H1 (cell line): ENCODE measurements at regions not wholly inside any gene's neighbourhood (a gene's known extent, or its start where the extent isn't known, plus 50 kb on each side); places are given as distances from the start of the nearest gene placed in this dataset.

ENCODE experiments used
- CTCF ChIA-PET: fragments of 300-600 bp; sonication (Branson Sonifier 250); formaldehyde crosslinking; loops from one replicate; lab custom pipeline; 2021; ENCODE audit not compliant: partially characterized antibody; lab: Charles Lee
- POLR2A ChIA-PET: fragments of 300-600 bp; sonication (Branson Sonifier 250); formaldehyde crosslinking; loops from one replicate; lab custom pipeline; 2021; ENCODE audit warnings: inconsistent platforms; ENCODE audit not compliant: partially characterized antibody; lab: Charles Lee
- DNase-seq, 2 experiments: peaks; one replicate each; pipeline versions ENCODE4 v3.0.0 to v3.0.0-alpha.2; 2010 to 2022; ENCODE audit warnings: low spot score in 2 of 2, low read depth in 1 of 2, mixed read lengths in 1 of 2
- FAIRE-seq: peaks from 2 replicates; lab custom pipeline; 2011; peaks lifted over from hg19 to GRCh38; lab: Jason Lieb, UNC
- H2AFZ ChIP-seq: 2 replicates; pipeline ENCODE4 v1.8.1; 2012; ENCODE audit warnings: low read length, inconsistent platforms
- H2AK5ac ChIP-seq: 2 replicates; pipeline ENCODE4 v1.6.1; 2013; ENCODE audit warnings: low read depth, low read length
- H2BK120ac ChIP-seq: replicated peaks from 2 replicates; pipeline ENCODE3; 2013; ENCODE audit warnings: low read depth, low read length, inconsistent platforms
- H2BK12ac ChIP-seq: 2 replicates; pipeline ENCODE4 v1.6.1; 2013; ENCODE audit warnings: low read depth, low read length
- H2BK15ac ChIP-seq: 2 replicates; pipeline ENCODE4 v1.6.1; 2013; ENCODE audit warnings: low read length
- H2BK20ac ChIP-seq: 2 replicates; pipeline ENCODE4 v1.6.1; 2013; ENCODE audit warnings: low read length
- H2BK5ac ChIP-seq: 2 replicates; pipeline ENCODE4 v1.6.1; 2013; ENCODE audit warnings: low read depth, low read length
- H3K14ac ChIP-seq: 2 replicates; pipeline ENCODE4 v1.6.1; 2013; ENCODE audit warnings: inconsistent platforms; ENCODE audit not compliant: insufficient read length
- H3K18ac ChIP-seq: 2 replicates; pipeline ENCODE4 v1.6.1; 2013; ENCODE audit warnings: low read length; ENCODE audit errors: extremely low read depth
- H3K23ac ChIP-seq: 2 replicates; pipeline ENCODE4 v1.6.1; 2013; ENCODE audit warnings: inconsistent platforms; ENCODE audit not compliant: insufficient read length
- H3K23me2 ChIP-seq: 2 replicates; pipeline ENCODE4 v1.6.1; 2013; ENCODE audit warnings: low read depth, low read length
- H3K27ac ChIP-seq: 2 replicates; pipeline ENCODE4 v1.6.1; 2011; ENCODE audit warnings: low read depth, low read length, inconsistent platforms
- H3K27me3 ChIP-seq, 4 experiments: replicated peaks in 1 of 4; 1 replicate in 1 of 4; 2 replicates in 3 of 4; pipeline versions ENCODE4 v1.6.1 to v1.8.1; 2011 to 2013; ENCODE audit warnings: low read length in 3 of 4, mild to moderate bottlenecking in 3 of 4, inconsistent platforms in 2 of 4, mixed read lengths in 2 of 4, moderate library complexity in 1 of 4; ENCODE audit not compliant: control insufficient read depth in 3 of 4, insufficient read depth in 3 of 4; ENCODE audit errors: extremely low read depth in 1 of 4
- H3K36me3 ChIP-seq, 4 experiments: 2 replicates each; pipeline versions ENCODE4 v1.6.1 to v1.8.1; 2011 to 2013; ENCODE audit warnings: mild to moderate bottlenecking in 4 of 4, low read length in 3 of 4, moderate library complexity in 2 of 4, control low read depth in 1 of 4, inconsistent platforms in 1 of 4; ENCODE audit not compliant: insufficient read depth in 4 of 4, control insufficient read depth in 2 of 4
- H3K4ac ChIP-seq: replicated peaks from 2 replicates; pipeline ENCODE3; 2013; ENCODE audit warnings: low read length, low read depth, mixed read lengths, inconsistent platforms; ENCODE audit not compliant: insufficient read length
- H3K4me1 ChIP-seq, 4 experiments: replicated peaks in 1 of 4; 1 replicate in 1 of 4; 2 replicates in 3 of 4; pipeline versions ENCODE4 v1.6.1 to v1.8.1; 2011 to 2013; ENCODE audit warnings: low read length in 3 of 4, inconsistent platforms in 2 of 4, mixed read lengths in 1 of 4; ENCODE audit not compliant: insufficient read depth in 4 of 4, control insufficient read depth in 3 of 4
- H3K4me2 ChIP-seq, 2 experiments: 2 replicates each; pipeline versions ENCODE4 v1.6.1 to v1.8.1; 2011 to 2013; ENCODE audit warnings: low read depth in 2 of 2, low read length in 2 of 2, control low read depth in 1 of 2, inconsistent platforms in 1 of 2, mild to moderate bottlenecking in 1 of 2; ENCODE audit not compliant: insufficient read depth in 1 of 2
- H3K4me3 ChIP-seq, 4 experiments: fragments of 200-600, 300-600 bp in 1 of 4; sonication (generic), shearing (Covaris generic), sonication (Bioruptor Twin) in 1 of 4; 2 replicates each; pipeline versions ENCODE4 v1.5.1 to v1.8.1; 2011 to 2016; ENCODE audit warnings: low read length in 4 of 4, low read depth in 3 of 4, control low read depth in 2 of 4, inconsistent platforms in 2 of 4, mild to moderate bottlenecking in 2 of 4, mixed read lengths in 1 of 4, moderate library complexity in 1 of 4; ENCODE audit not compliant: insufficient read depth in 2 of 4; ENCODE audit errors: extremely low read depth in 1 of 4
- H3K56ac ChIP-seq: replicated peaks from 2 replicates; pipeline ENCODE3; 2013; ENCODE audit warnings: low read depth, mild to moderate bottlenecking, mixed read lengths, low read length, inconsistent platforms; ENCODE audit not compliant: insufficient read length
- H3K79me1 ChIP-seq: 2 replicates; pipeline ENCODE4 v1.6.1; 2013; ENCODE audit warnings: low read depth, low read length, control low read depth
- H3K79me2 ChIP-seq, 2 experiments: 2 replicates each; pipeline versions ENCODE4 v1.6.1 to v1.8.1; 2012 to 2013; ENCODE audit warnings: low read length in 2 of 2, mild to moderate bottlenecking in 2 of 2, inconsistent platforms in 1 of 2; ENCODE audit not compliant: insufficient read depth in 2 of 2, control insufficient read depth in 1 of 2
- H3K9ac ChIP-seq, 4 experiments: replicated peaks in 1 of 4; 1 replicate in 1 of 4; 2 replicates in 3 of 4; pipeline versions ENCODE4 v1.6.1 to v1.8.1; 2011 to 2013; ENCODE audit warnings: low read depth in 3 of 4, low read length in 3 of 4, control low read depth in 2 of 4, mild to moderate bottlenecking in 2 of 4, moderate library complexity in 2 of 4, inconsistent platforms in 1 of 4; ENCODE audit errors: extremely low read depth in 1 of 4
- H3K9me3 ChIP-seq, 2 experiments: 2 replicates each; pipeline versions ENCODE4 v1.6.1 to v1.8.1; 2012 to 2013; ENCODE audit warnings: mild to moderate bottlenecking in 2 of 2, moderate library complexity in 2 of 2, control low read depth in 1 of 2, inconsistent platforms in 1 of 2, low read depth in 1 of 2, low read length in 1 of 2, mixed read lengths in 1 of 2; ENCODE audit not compliant: insufficient read depth in 2 of 2
- H4K20me1 ChIP-seq, 2 experiments: replicated peaks in 1 of 2; 2 replicates each; pipeline versions ENCODE3 to v1.8.1; 2011 to 2013; ENCODE audit warnings: inconsistent platforms in 2 of 2, low read length in 2 of 2, mild to moderate bottlenecking in 1 of 2; ENCODE audit not compliant: insufficient read depth in 2 of 2, control insufficient read depth in 1 of 2
- H4K5ac ChIP-seq: 2 replicates; pipeline ENCODE4 v1.6.1; 2013; ENCODE audit warnings: low read length, low read depth, mixed read lengths, inconsistent platforms; ENCODE audit not compliant: insufficient read length
- H4K8ac ChIP-seq: 2 replicates; pipeline ENCODE4 v1.8.0; 2013; ENCODE audit warnings: mild to moderate bottlenecking, moderate library complexity, low read length, inconsistent platforms; ENCODE audit not compliant: insufficient read depth; ENCODE audit errors: extremely low read depth
- H4K91ac ChIP-seq: replicated peaks from 2 replicates; pipeline ENCODE3; 2013; ENCODE audit warnings: low read length, mixed read lengths, inconsistent platforms; ENCODE audit not compliant: insufficient read length
- WGBS, 2 experiments: shearing (Covaris generic) in 1 of 2; methylation state at CpG; one replicate each; pipeline versions ENCODE4 v1.1.6 to v1.1.7; 2013 to 2015; ENCODE audit warnings: low lambda C conversion rate in 2 of 2, mixed read lengths in 2 of 2, inconsistent platforms in 1 of 2, low coverage in 1 of 2, missing lambda C conversion rate in 1 of 2; ENCODE audit not compliant: insufficient replicate concordance in 2 of 2, insufficient coverage in 1 of 2, insufficient read length in 1 of 2; ENCODE audit errors: extremely low coverage in 1 of 2, missing lambda C conversion rate in 1 of 2; 5-methylcytosine and 5-hydroxymethylcytosine counted together
- TF ChIP-seq, protein P1 (sequence below): fragments of 300-600 bp; sonication (generic); IDR thresholded peaks from 2 replicates; pipeline ENCODE4 v1.7.1; 2012; ENCODE audit warnings: low read length, moderate library complexity, mild to moderate bottlenecking, inconsistent platforms; ENCODE audit not compliant: insufficient replicate concordance

GRCh38 chr11:97617031-97617430 is 1227.2 kb downstream of the JRKL start:
- H3K9me3 ChIP-seq: peaks cover 3% of the 10 kb centered on the region in 2 experiments; a peak in 1 of 4 replicates
- ChIA-PET CTCF (no interaction called here), POLR2A (no interaction called here)
- H3K18ac ChIP-seq: no peak overlapping the region
- no peak overlapping the region for H2AFZ ChIP-seq
- H3K56ac ChIP-seq: no peak overlapping the region
- H3K9ac ChIP-seq: no peak overlapping the region
- H3K4ac ChIP-seq: no peak overlapping the region
- H2BK120ac ChIP-seq: no peak overlapping the region
- H3K27ac ChIP-seq: no peak overlapping the region
- FAIRE-seq (no peak), DNase-seq (no peak)
- H3K14ac ChIP-seq: no peak overlapping the region
- no peak overlapping the region for H4K8ac ChIP-seq
- no peak overlapping the region for H2BK12ac ChIP-seq
- H3K4me3 ChIP-seq: no peak overlapping the region
- no peak overlapping the region for H4K91ac ChIP-seq
- no peaks in the 10 kb centered on the region for H3K79me1 ChIP-seq
- no peaks in the 10 kb centered on the region for H4K20me1 ChIP-seq
- no peaks in the 10 kb centered on the region for H3K4me1 ChIP-seq
- H2BK5ac ChIP-seq: no peak overlapping the region
- no peak overlapping the region for H2BK20ac ChIP-seq
- H3K36me3 ChIP-seq: no peaks in the 10 kb centered on the region
- no peak overlapping the region for H4K5ac ChIP-seq
- no peak overlapping the region for H2BK15ac ChIP-seq
- H3K79me2 ChIP-seq: no peaks in the 10 kb centered on the region
- no peak overlapping the region for H2AK5ac ChIP-seq
- no peaks in the 10 kb centered on the region for H3K27me3 ChIP-seq
- no peak overlapping the region for H3K4me2 ChIP-seq
- H3K23me2 ChIP-seq: no peaks in the 10 kb centered on the region
- no peak overlapping the region for H3K23ac ChIP-seq
- 93% methylated on average over 3 of the region's 3 CpGs; no CpG with 5 or more reads in 1 of the 2 experiments for WGBS, 2 experiments
- TF ChIP-seq, protein P1, sequence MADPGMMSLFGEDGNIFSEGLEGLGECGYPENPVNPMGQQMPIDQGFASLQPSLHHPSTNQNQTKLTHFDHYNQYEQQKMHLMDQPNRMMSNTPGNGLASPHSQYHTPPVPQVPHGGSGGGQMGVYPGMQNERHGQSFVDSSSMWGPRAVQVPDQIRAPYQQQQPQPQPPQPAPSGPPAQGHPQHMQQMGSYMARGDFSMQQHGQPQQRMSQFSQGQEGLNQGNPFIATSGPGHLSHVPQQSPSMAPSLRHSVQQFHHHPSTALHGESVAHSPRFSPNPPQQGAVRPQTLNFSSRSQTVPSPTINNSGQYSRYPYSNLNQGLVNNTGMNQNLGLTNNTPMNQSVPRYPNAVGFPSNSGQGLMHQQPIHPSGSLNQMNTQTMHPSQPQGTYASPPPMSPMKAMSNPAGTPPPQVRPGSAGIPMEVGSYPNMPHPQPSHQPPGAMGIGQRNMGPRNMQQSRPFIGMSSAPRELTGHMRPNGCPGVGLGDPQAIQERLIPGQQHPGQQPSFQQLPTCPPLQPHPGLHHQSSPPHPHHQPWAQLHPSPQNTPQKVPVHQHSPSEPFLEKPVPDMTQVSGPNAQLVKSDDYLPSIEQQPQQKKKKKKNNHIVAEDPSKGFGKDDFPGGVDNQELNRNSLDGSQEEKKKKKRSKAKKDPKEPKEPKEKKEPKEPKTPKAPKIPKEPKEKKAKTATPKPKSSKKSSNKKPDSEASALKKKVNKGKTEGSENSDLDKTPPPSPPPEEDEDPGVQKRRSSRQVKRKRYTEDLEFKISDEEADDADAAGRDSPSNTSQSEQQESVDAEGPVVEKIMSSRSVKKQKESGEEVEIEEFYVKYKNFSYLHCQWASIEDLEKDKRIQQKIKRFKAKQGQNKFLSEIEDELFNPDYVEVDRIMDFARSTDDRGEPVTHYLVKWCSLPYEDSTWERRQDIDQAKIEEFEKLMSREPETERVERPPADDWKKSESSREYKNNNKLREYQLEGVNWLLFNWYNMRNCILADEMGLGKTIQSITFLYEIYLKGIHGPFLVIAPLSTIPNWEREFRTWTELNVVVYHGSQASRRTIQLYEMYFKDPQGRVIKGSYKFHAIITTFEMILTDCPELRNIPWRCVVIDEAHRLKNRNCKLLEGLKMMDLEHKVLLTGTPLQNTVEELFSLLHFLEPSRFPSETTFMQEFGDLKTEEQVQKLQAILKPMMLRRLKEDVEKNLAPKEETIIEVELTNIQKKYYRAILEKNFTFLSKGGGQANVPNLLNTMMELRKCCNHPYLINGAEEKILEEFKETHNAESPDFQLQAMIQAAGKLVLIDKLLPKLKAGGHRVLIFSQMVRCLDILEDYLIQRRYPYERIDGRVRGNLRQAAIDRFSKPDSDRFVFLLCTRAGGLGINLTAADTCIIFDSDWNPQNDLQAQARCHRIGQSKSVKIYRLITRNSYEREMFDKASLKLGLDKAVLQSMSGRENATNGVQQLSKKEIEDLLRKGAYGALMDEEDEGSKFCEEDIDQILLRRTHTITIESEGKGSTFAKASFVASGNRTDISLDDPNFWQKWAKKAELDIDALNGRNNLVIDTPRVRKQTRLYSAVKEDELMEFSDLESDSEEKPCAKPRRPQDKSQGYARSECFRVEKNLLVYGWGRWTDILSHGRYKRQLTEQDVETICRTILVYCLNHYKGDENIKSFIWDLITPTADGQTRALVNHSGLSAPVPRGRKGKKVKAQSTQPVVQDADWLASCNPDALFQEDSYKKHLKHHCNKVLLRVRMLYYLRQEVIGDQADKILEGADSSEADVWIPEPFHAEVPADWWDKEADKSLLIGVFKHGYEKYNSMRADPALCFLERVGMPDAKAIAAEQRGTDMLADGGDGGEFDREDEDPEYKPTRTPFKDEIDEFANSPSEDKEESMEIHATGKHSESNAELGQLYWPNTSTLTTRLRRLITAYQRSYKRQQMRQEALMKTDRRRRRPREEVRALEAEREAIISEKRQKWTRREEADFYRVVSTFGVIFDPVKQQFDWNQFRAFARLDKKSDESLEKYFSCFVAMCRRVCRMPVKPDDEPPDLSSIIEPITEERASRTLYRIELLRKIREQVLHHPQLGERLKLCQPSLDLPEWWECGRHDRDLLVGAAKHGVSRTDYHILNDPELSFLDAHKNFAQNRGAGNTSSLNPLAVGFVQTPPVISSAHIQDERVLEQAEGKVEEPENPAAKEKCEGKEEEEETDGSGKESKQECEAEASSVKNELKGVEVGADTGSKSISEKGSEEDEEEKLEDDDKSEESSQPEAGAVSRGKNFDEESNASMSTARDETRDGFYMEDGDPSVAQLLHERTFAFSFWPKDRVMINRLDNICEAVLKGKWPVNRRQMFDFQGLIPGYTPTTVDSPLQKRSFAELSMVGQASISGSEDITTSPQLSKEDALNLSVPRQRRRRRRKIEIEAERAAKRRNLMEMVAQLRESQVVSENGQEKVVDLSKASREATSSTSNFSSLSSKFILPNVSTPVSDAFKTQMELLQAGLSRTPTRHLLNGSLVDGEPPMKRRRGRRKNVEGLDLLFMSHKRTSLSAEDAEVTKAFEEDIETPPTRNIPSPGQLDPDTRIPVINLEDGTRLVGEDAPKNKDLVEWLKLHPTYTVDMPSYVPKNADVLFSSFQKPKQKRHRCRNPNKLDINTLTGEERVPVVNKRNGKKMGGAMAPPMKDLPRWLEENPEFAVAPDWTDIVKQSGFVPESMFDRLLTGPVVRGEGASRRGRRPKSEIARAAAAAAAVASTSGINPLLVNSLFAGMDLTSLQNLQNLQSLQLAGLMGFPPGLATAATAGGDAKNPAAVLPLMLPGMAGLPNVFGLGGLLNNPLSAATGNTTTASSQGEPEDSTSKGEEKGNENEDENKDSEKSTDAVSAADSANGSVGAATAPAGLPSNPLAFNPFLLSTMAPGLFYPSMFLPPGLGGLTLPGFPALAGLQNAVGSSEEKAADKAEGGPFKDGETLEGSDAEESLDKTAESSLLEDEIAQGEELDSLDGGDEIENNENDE: no peak
